HFFc6 (cell line): ENCODE measurements at regions not wholly inside any gene's neighbourhood (a gene's known extent, or its start where the extent isn't known, plus 50 kb on each side); places are given as distances from the start of the nearest gene placed in this dataset.

Experiments
- DNase-seq: peaks from one replicate; pipeline ENCODE4 v3.0.0-alpha.2; 2018
- H3K27ac Mint-ChIP-seq: 2 replicates; pipeline ENCODE4 v1.8.0; 2020; ENCODE audit warnings: mild to moderate bottlenecking, mixed read lengths
- H3K27me3 Mint-ChIP-seq: 2 replicates; pipeline ENCODE4 v1.8.0; 2021; ENCODE audit warnings: mild to moderate bottlenecking, moderate library complexity, mixed read lengths; ENCODE audit not compliant: insufficient read depth
- H3K36me3 Mint-ChIP-seq: 2 replicates; pipeline ENCODE4 v1.8.0; 2021; ENCODE audit warnings: low read depth, mixed read lengths
- H3K4me1 Mint-ChIP-seq: 2 replicates; pipeline ENCODE4 v1.8.0; 2020; ENCODE audit warnings: low read depth, mixed read lengths
- H3K4me3 Mint-ChIP-seq: 2 replicates; pipeline ENCODE4 v1.8.0; 2020; ENCODE audit warnings: mild to moderate bottlenecking, moderate library complexity, mixed read lengths
- H3K9me3 Mint-ChIP-seq: 2 replicates; pipeline ENCODE4 v1.8.0; 2020; ENCODE audit warnings: mild to moderate bottlenecking, mixed read lengths
- TF ChIP-seq, protein P1 (sequence below): fragments of 200-600 bp; sonication (generic); IDR thresholded peaks from 2 replicates; pipeline ENCODE4 v1.5.0; 2021; ENCODE audit warnings: antibody characterized with exemption, mild to moderate bottlenecking

DNA sequence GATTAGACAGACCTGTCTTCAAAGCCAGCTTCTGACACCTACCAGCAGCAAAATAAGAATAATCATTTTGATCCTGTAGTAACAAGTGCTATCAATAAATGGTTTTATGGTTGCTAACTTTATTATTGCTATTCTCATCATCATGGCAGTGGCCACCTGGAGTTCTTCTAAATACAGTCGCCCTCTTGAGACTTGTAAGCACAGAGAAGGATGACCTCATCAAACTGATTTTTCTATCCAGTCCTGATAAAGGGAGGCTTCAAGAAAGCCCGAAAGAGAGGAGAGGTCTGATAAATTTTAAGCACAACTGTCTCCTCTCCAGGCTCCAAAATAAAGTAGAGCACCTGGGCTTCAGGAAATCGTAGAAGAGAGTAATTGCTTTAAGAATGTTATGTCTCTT, 286.4 kb downstream of the USP46 start:
- H3K4me1 Mint-ChIP-seq: peaks cover 8% of the 10 kb centered on the region
- no peak overlapping the region for H3K4me3 Mint-ChIP-seq
- TF ChIP-seq, protein P1, sequence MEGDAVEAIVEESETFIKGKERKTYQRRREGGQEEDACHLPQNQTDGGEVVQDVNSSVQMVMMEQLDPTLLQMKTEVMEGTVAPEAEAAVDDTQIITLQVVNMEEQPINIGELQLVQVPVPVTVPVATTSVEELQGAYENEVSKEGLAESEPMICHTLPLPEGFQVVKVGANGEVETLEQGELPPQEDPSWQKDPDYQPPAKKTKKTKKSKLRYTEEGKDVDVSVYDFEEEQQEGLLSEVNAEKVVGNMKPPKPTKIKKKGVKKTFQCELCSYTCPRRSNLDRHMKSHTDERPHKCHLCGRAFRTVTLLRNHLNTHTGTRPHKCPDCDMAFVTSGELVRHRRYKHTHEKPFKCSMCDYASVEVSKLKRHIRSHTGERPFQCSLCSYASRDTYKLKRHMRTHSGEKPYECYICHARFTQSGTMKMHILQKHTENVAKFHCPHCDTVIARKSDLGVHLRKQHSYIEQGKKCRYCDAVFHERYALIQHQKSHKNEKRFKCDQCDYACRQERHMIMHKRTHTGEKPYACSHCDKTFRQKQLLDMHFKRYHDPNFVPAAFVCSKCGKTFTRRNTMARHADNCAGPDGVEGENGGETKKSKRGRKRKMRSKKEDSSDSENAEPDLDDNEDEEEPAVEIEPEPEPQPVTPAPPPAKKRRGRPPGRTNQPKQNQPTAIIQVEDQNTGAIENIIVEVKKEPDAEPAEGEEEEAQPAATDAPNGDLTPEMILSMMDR: no peak
- H3K36me3 Mint-ChIP-seq: no peaks in the 10 kb centered on the region
- no peaks in the 10 kb centered on the region for H3K9me3 Mint-ChIP-seq
- H3K27ac Mint-ChIP-seq: no peak overlapping the region
- H3K27me3 Mint-ChIP-seq: peaks cover 23% of the 10 kb centered on the region
- no peak for DNase-seq

DNA sequence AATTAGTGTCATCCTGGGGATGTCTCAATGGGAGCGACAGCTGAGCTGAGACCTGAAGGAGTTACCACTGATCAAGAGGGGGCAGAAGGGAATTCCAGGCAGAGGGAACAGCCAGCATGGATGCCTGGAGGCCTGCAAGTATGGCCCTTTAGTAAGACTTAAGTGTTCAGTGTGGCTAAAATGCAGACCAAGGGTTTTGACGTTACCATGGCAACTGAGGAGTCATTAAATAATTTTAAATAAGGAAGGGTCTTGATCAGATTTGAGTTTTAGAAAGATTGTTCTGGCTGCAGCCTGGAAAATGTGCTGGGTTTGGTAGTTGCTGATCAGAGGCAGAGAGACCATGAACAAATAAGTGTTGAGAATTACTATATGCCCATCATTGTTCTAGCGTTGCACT, 285.5 kb downstream of the USP46 start:
- Mint-ChIP-seq H3K36me3 (no peaks in the 10 kb centered on the region), H3K4me1 (peaks cover 8% of the 10 kb centered on the region), H3K9me3 (no peaks in the 10 kb centered on the region), H3K27ac (no peak overlapping the region), H3K27me3 (peaks cover 23% of the 10 kb centered on the region), H3K4me3 (no peak overlapping the region)
- no peak for DNase-seq
- TF ChIP-seq, protein P1: no peak

DNA sequence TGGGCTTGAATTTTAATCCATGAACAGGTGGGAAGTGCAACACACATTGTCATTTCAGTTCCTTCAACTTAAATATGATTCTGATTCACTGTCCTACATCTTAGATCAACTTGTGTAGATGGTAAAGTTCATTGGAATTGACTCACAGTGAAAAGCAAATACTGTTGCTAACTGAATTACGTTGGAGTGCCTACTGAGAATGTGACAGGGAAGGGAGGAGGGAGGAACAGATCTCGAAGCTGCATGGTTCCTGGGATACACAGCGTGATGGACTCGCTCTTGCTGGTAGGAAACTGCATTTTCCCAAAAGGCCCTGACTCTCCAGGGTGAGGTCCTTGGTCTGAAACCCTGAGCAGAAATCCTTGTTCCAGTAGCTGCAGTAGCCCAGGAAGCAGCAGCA, 284.2 kb downstream of the USP46 start:
- TF ChIP-seq, protein P1: no peak
- Mint-ChIP-seq H3K9me3 (no peaks in the 10 kb centered on the region), H3K4me3 (no peak overlapping the region), H3K36me3 (no peaks in the 10 kb centered on the region), H3K27ac (no peak overlapping the region), H3K27me3 (peaks cover 23% of the 10 kb centered on the region), H3K4me1 (peaks cover 8% of the 10 kb centered on the region)
- no peak for DNase-seq

DNA sequence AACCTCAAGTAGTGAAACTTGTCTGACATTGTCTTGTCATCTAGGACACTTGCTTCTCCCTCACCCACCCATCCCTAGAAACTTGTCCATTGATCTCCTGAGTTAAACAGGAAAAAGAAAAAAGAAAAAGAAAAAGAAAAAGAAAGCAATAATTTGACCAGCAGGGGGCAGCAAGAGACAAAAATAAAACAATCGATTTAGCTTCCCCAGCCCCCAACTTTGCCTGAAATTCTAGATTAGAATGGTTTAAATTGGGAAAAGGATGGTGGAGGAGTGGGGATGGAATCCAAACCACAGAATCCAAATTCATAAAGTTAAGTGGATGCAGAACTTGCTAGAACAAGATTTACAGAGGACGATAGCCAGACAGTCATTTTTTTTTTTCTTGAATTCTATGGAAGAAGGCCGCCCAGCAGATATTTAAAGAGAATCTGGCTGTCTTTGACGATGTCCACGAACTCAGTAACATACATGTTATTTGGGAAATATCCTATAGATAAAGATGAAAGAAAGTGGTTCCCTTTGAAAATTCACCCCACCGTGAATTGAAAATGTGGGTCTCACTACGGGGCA, 282.9 kb downstream of the USP46 start:
- TF ChIP-seq, protein P1: peak; percentile 89
- Mint-ChIP-seq H3K9me3 (no peaks in the 10 kb centered on the region), H3K36me3 (no peaks in the 10 kb centered on the region), H3K4me3 (no peak overlapping the region), H3K27me3 (peaks cover 16% of the 10 kb centered on the region), H3K4me1 (peaks cover 8% of the 10 kb centered on the region), H3K27ac (no peak overlapping the region)
- DNase-seq: peak; percentile 17

DNA sequence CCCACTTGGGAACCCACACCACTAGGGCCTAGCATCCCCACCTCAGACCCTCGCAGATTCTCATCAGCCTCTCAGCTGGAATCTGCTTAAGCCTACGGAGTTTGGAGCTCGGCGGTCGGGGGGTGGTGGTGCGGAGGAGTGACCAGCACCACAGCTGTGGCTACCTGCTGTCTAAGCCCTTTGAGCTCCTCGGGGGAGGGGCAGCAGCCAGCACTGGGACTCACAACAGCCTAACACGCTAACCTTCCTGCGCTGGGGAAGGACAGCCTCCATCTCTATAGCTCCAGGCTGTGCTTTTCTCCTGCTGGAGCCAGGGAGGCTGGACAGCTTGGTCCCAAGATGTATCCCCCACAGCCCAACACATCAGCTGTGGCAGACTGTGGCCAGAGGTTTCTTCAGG, 281.5 kb downstream of the USP46 start:
- H3K4me3 Mint-ChIP-seq: no peak overlapping the region

More for the DNA sequence above, 281.5 kb downstream of the USP46 start:
- TF ChIP-seq, protein P1: no peak
- Mint-ChIP-seq H3K9me3 (no peaks in the 10 kb centered on the region), H3K27ac (no peak overlapping the region), H3K4me1 (peaks cover 8% of the 10 kb centered on the region), H3K27me3 (peaks cover 16% of the 10 kb centered on the region), H3K36me3 (no peaks in the 10 kb centered on the region)
- no peak for DNase-seq
